HL-60 (cell line): ENCODE measurements at regions not wholly inside any gene's neighbourhood (a gene's known extent, or its start where the extent isn't known, plus 50 kb on each side); places are given as distances from the start of the nearest gene placed in this dataset.

ENCODE experiments used
- SPI1 ChIP-seq: IDR thresholded peaks from 2 replicates; pipeline ENCODE4 v1.6.1; 2012; ENCODE audit warnings: low read depth, mild to moderate bottlenecking, borderline replicate concordance
- TF ChIP-seq, protein P1 (sequence below): IDR thresholded peaks from one replicate; pipeline ENCODE4 v1.5.1; 2011; ENCODE audit warnings: low read length, control low read depth, inconsistent platforms; ENCODE audit not compliant: insufficient read depth
- TF ChIP-seq, protein P2 (sequence below): IDR thresholded peaks from 2 replicates; pipeline ENCODE4 v1.6.1; 2012; ENCODE audit warnings: low read depth; ENCODE audit not compliant: insufficient replicate concordance

DNA sequence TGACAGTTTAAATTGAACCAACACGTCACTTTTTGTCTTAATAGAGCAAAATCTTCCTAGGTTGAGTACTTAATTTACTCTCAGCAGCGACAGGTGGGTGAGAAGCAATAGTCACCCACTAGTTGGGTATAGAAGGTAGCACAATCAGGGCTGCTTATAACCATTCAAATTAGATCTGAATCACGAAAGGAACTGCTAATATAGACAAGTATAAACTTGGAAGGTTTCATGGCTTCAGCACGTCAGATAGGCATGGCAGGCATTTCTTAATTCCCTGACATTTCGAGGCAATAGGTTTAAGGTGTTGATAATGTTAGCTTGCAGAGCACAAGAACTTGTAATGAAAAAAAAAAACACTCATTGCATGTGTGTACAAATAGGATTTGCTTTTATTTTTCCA, 853.4 kb downstream of the PCDH7 start:
- TF ChIP-seq, protein P1, sequence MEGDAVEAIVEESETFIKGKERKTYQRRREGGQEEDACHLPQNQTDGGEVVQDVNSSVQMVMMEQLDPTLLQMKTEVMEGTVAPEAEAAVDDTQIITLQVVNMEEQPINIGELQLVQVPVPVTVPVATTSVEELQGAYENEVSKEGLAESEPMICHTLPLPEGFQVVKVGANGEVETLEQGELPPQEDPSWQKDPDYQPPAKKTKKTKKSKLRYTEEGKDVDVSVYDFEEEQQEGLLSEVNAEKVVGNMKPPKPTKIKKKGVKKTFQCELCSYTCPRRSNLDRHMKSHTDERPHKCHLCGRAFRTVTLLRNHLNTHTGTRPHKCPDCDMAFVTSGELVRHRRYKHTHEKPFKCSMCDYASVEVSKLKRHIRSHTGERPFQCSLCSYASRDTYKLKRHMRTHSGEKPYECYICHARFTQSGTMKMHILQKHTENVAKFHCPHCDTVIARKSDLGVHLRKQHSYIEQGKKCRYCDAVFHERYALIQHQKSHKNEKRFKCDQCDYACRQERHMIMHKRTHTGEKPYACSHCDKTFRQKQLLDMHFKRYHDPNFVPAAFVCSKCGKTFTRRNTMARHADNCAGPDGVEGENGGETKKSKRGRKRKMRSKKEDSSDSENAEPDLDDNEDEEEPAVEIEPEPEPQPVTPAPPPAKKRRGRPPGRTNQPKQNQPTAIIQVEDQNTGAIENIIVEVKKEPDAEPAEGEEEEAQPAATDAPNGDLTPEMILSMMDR, result no peak
- TF ChIP-seq SPI1, result no peak
- TF ChIP-seq, protein P2, sequence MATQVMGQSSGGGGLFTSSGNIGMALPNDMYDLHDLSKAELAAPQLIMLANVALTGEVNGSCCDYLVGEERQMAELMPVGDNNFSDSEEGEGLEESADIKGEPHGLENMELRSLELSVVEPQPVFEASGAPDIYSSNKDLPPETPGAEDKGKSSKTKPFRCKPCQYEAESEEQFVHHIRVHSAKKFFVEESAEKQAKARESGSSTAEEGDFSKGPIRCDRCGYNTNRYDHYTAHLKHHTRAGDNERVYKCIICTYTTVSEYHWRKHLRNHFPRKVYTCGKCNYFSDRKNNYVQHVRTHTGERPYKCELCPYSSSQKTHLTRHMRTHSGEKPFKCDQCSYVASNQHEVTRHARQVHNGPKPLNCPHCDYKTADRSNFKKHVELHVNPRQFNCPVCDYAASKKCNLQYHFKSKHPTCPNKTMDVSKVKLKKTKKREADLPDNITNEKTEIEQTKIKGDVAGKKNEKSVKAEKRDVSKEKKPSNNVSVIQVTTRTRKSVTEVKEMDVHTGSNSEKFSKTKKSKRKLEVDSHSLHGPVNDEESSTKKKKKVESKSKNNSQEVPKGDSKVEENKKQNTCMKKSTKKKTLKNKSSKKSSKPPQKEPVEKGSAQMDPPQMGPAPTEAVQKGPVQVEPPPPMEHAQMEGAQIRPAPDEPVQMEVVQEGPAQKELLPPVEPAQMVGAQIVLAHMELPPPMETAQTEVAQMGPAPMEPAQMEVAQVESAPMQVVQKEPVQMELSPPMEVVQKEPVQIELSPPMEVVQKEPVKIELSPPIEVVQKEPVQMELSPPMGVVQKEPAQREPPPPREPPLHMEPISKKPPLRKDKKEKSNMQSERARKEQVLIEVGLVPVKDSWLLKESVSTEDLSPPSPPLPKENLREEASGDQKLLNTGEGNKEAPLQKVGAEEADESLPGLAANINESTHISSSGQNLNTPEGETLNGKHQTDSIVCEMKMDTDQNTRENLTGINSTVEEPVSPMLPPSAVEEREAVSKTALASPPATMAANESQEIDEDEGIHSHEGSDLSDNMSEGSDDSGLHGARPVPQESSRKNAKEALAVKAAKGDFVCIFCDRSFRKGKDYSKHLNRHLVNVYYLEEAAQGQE, result no peak
